Right lobe of liver (tissue), 6 donors: ENCODE measurements at regions not wholly inside any gene's neighbourhood (a gene's known extent, or its start where the extent isn't known, plus 50 kb on each side); places are given as distances from the start of the nearest gene placed in this dataset.
"Not testable (repeated sequence)": the region's sequence is repeated elsewhere in the genome, so short reads cannot be mapped to it uniquely, and the experiment has no call there.

Source experiments
- ATAC-seq, 4 donors: fragments of 200-7000 bp; cut with Tn5 transposase; one replicate each; pipeline ENCODE4 v1.9.1; 2020; ENCODE audit warnings: mild to moderate bottlenecking in 4 of 4, moderate library complexity in 4 of 4
- DNase-seq, 3 donors: peaks; one replicate each; pipeline ENCODE4 v3.0.0-alpha.2; 2020
- H3K27ac ChIP-seq, 3 donors: fragments of 200-600 bp; one replicate each; pipeline ENCODE4 v1.8.0; 2022
- H3K27me3 ChIP-seq, 2 donors: fragments of 200-600 bp; one replicate each; pipeline ENCODE4 v1.8.0; 2022
- H3K36me3 ChIP-seq, 4 donors: fragments of 200-600 bp; sonication (generic) in 1 of 4; one replicate each; pipeline versions ENCODE4 v1.5.1 to v1.8.0; 2017 to 2022; ENCODE audit warnings: control low read depth in 1 of 4
- H3K4me1 ChIP-seq, 4 donors: fragments of 200-600 bp; sonication (generic) in 1 of 4; one replicate each; pipeline versions ENCODE4 v1.5.1 to v1.8.0; 2017 to 2022; ENCODE audit warnings: control low read depth in 1 of 4
- H3K4me3 ChIP-seq, 3 donors: fragments of 200-600 bp; one replicate each; pipeline ENCODE4 v1.8.0; 2022
- H3K9me3 ChIP-seq, 4 donors: fragments of 200-600 bp; sonication (generic) in 1 of 4; one replicate each; pipeline versions ENCODE4 v1.5.1 to v1.8.0; 2017 to 2022; ENCODE audit warnings: control low read depth in 1 of 4
- POLR2A ChIP-seq: fragments of 450-650 bp; IDR thresholded peaks from one replicate; pipeline ENCODE4 v1.6.1; 2017; ENCODE audit warnings: antibody characterized with exemption, mild to moderate bottlenecking
- WGBS: methylation state at CpG from one replicate; pipeline ENCODE4 v1.1.6; 2018; ENCODE audit warnings: low coverage, low lambda C conversion rate; ENCODE audit not compliant: insufficient coverage; ENCODE audit errors: missing lambda C conversion rate; 5-methylcytosine and 5-hydroxymethylcytosine counted together
- intact Hi-C, 2 donors: fragments of 100-400 bp; cut with DNase I; formaldehyde crosslinking; loops; one replicate each; pipeline versions ENCODE4 v1.11.2 to v1.14.1; 2022
- TF ChIP-seq, protein P1 (sequence below), 4 donors: fragments of 200-600 bp in 3 of 4; fragments of 450-650 bp in 1 of 4; IDR thresholded peaks; one replicate each; pipeline versions ENCODE4 v1.5.1 to v1.8.0; 2016 to 2022; ENCODE audit warnings: antibody characterized with exemption in 4 of 4, mild to moderate bottlenecking in 2 of 4
- donor health status: DM: no; HTN: yes; CAD: no.
- donor health status: DM: no; HTN: no; CAD: no.
- donor health status: DM: no; HTN: no; CAD: no.
- donor health status: DM: no; HTN: yes; CAD: no.
- donor health status: DM: no; HTN: yes; CAD: no.

DNA sequence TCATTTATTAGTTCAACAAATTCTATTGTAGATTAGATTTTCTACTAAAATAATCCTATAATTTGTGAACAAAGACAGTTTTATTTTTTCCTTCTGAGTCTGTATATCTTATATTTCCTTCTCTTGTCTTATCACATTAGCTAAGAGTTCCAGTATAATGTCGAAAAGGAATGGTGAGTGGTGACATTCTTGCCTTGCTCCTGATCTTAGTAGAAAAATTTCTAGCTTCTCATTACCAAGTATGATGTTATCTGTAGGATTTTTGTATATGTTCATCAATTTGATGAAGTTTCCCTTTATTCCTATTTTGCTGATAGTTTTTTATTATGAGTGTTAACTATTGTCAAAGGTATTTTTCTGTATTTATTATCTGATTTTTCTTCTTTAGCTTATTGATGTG lies 756.6 kb upstream of the BCHE start:
- H3K27me3 ChIP-seq = no peaks in the 10 kb centered on the region
- H3K36me3 ChIP-seq = no peaks in the 10 kb centered on the region
- no peak overlapping the region for H3K4me3 ChIP-seq
- intact Hi-C loops = no loop called here
- no peak for ATAC-seq
- 67% methylated on average over 1 of the region's 1 CpG for WGBS
- no peaks in the 10 kb centered on the region for H3K9me3 ChIP-seq
- no peak for TF ChIP-seq POLR2A
- TF ChIP-seq, protein P1, sequence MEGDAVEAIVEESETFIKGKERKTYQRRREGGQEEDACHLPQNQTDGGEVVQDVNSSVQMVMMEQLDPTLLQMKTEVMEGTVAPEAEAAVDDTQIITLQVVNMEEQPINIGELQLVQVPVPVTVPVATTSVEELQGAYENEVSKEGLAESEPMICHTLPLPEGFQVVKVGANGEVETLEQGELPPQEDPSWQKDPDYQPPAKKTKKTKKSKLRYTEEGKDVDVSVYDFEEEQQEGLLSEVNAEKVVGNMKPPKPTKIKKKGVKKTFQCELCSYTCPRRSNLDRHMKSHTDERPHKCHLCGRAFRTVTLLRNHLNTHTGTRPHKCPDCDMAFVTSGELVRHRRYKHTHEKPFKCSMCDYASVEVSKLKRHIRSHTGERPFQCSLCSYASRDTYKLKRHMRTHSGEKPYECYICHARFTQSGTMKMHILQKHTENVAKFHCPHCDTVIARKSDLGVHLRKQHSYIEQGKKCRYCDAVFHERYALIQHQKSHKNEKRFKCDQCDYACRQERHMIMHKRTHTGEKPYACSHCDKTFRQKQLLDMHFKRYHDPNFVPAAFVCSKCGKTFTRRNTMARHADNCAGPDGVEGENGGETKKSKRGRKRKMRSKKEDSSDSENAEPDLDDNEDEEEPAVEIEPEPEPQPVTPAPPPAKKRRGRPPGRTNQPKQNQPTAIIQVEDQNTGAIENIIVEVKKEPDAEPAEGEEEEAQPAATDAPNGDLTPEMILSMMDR (IDR thresholded peaks at IDR 0.05) = no peak
- no peak for DNase-seq
- no peaks in the 10 kb centered on the region for H3K4me1 ChIP-seq
- no peak overlapping the region for H3K27ac ChIP-seq

DNA sequence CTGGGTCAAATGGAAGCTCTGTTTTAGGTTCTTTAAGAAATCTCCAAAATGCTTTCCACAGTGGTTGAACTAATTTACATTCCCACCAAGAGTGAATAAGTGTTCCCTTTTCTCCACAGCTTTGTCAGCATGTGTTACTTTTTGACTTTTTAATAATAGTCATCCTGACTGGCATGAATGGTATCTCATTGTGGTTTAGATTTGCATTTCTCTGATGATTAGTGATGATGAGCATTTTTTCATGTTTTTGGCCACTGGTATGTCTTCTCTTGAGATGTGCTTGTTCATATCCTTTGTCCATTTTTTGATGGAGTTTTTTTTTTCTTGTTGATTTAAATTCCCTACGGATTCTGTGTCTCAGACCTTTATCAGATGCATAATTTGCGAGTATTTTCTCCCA lies 745.0 kb upstream of the BCHE start:
- intact Hi-C loops = no loop called here
- WGBS = 58% methylated on average over 2 of the region's 2 CpGs
- no peak for ATAC-seq

DNA sequence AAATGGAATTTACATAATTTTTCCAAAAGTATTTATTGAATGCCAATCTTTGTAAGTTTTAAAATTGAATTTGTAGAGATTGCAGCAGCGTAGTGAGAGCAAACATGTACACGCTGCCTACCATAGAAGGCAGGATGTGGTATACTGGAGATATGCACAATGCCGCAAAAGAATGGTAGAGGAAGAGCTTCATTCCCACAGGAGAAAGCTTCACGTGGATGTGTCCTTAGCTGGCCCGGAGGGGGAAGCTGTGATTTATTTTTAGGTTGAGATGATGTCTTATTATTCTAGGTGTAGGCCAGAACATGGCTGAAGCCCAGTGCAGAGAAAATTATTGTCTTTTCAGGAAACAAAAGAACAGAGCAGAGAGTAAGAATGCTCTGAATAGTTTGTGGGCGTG lies 743.3 kb upstream of the BCHE start:
- no peak for TF ChIP-seq POLR2A
- TF ChIP-seq, protein P1 (IDR thresholded peaks at IDR 0.05) = no peak
- no peak overlapping the region for H3K4me3 ChIP-seq
- ATAC-seq = no peak
- no peaks in the 10 kb centered on the region for H3K27me3 ChIP-seq
- no peak for DNase-seq
- H3K4me1 ChIP-seq = no peaks in the 10 kb centered on the region
- WGBS = 69% methylated on average over 6 of the region's 6 CpGs
- no peak overlapping the region for H3K27ac ChIP-seq
- no peaks in the 10 kb centered on the region for H3K36me3 ChIP-seq
- H3K9me3 ChIP-seq = peaks cover 0 to 3% (median 0%) of the 10 kb centered on the region in 4 donors
- intact Hi-C loops = no loop called here

More for the DNA sequence above, 745.0 kb upstream of the BCHE start:
- no peak for DNase-seq
- no peaks in the 10 kb centered on the region for H3K36me3 ChIP-seq
- H3K4me1 ChIP-seq = no peaks in the 10 kb centered on the region
- H3K9me3 ChIP-seq = peaks cover 0 to 3% (median 0%) of the 10 kb centered on the region in 4 donors
- H3K27me3 ChIP-seq = no peaks in the 10 kb centered on the region
- no peak overlapping the region for H3K27ac ChIP-seq
- TF ChIP-seq POLR2A = no peak
- TF ChIP-seq, protein P1 (IDR thresholded peaks at IDR 0.05) = no peak
- H3K4me3 ChIP-seq = no peak overlapping the region

DNA sequence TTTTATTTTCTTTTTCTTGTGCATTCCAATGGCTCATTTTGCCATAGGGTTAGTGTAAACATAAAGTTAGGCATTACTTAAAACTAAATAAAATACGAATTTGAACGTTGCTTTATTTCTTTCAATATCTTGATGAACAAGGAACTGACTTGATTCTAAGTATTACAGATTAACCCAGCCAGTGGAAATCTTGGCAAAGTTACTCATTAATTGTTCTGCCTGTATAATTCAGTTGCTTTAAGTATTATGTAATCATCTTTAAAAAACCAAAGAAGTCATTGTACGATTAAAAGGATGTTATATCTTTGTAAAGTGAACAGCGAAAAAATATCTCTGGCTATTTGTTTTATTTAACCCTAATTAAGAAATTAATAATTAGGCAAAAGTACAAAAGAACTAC lies 737.9 kb upstream of the BCHE start:
- Histone ChIP-seq H3K27ac (no peak overlapping the region), H3K4me3 (no peak overlapping the region)
- no peak for TF ChIP-seq POLR2A
- TF ChIP-seq, protein P1 (IDR thresholded peaks at IDR 0.05) = no peak

DNA sequence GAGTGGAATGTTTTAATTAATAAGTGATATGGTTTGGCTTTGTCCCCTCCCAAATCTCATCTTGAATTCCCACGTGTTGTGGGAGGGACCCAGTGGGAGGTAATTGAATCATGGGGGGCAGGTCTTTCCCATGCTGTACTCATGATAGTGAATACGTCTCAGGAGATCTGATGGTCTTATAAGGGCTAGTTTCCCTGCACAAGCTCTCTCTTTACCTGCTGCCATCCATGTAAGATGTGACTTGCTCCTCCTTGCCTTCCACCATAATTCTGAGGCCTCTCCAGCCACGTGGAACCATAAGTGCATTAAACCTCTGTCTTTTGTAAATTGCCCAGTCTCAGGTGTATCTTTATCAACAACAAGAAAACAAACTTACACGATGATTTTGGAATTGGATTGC lies 734.5 kb upstream of the BCHE start:
- ATAC-seq, H3K9me3 ChIP-seq, H3K27me3 ChIP-seq, H3K4me3 ChIP-seq, DNase-seq, H3K4me1 ChIP-seq, intact Hi-C loops, H3K36me3 ChIP-seq, H3K27ac ChIP-seq: not testable (repeated sequence)
- WGBS = 37% methylated on average over 4 of the region's 4 CpGs

More for the DNA sequence above, 737.9 kb upstream of the BCHE start:
- 24% methylated on average over 4 of the region's 4 CpGs for WGBS
- ATAC-seq (no peak), DNase-seq (no peak)
- H3K4me1 ChIP-seq = no peaks in the 10 kb centered on the region
- H3K27me3 ChIP-seq = no peaks in the 10 kb centered on the region
- H3K36me3 ChIP-seq = no peaks in the 10 kb centered on the region
- intact Hi-C loops = no loop called here
- peaks cover 0 to 3% (median 0%) of the 10 kb centered on the region in 4 donors for H3K9me3 ChIP-seq
